ENCODE measurements at regions not wholly inside any gene's neighbourhood (a gene's known extent, or its start where the extent isn't known, plus 50 kb on each side); places are given as distances from the start of the nearest gene placed in this dataset.

- no peak for DNase-seq
Measured at GRCh38 chr22:19625331-19626041, 88.8 kb upstream of the SEPTIN5 start.

- no peak for DNase-seq
Measured at GRCh38 chr22:19626042-19626587, 88.2 kb upstream of the SEPTIN5 start.

- DNase-seq = no peak
Measured at GRCh38 chr22:19626666-19627065, 87.6 kb upstream of the SEPTIN5 start.

GRCh38 chr22:19628038-19628776, 86.1 kb upstream of the SEPTIN5 start:
- no peak for DNase-seq

- DNase-seq = no peak
Measured at GRCh38 chr22:19629331-19629719, 85.0 kb upstream of the SEPTIN5 start.

- peak; percentile 86 for DNase-seq
Measured at GRCh38 chr22:19629720-19630419, 84.4 kb upstream of the SEPTIN5 start.

GRCh38 chr22:19630614-19631013, 83.7 kb upstream of the SEPTIN5 start:
- DNase-seq = no peak

- peak; percentile 44 for DNase-seq
Measured at GRCh38 chr22:19631899-19632667, 82.2 kb upstream of the SEPTIN5 start.

- DNase-seq = no peak
Measured at GRCh38 chr22:19632668-19633148, 81.6 kb upstream of the SEPTIN5 start.

GRCh38 chr22:19634226-19634975, 79.9 kb upstream of the SEPTIN5 start:
- DNase-seq = no peak

- DNase-seq = no peak
Measured at GRCh38 chr22:19635644-19636043, 78.7 kb upstream of the SEPTIN5 start.

- no peak for DNase-seq
Measured at GRCh38 chr22:19636696-19637407, 77.5 kb upstream of the SEPTIN5 start.

GRCh38 chr22:19637408-19638281, 76.7 kb upstream of the SEPTIN5 start:
- DNase-seq = no peak

GRCh38 chr22:19638282-19639015, 75.9 kb upstream of the SEPTIN5 start:
- DNase-seq = no peak

- DNase-seq = no peak
Measured at GRCh38 chr22:19639610-19640135, 74.6 kb upstream of the SEPTIN5 start.

- DNase-seq = no peak
Measured at GRCh38 chr22:19640306-19640705, 74.0 kb upstream of the SEPTIN5 start.

GRCh38 chr22:19641254-19641982, 72.9 kb upstream of the SEPTIN5 start:
- no peak for DNase-seq

- DNase-seq = no peak
Measured at GRCh38 chr22:19641983-19642451, 72.3 kb upstream of the SEPTIN5 start.
